Activated CD8-positive, alpha-beta memory T cell treated with anti-CD3 and anti-CD28 coated beads for 24 hours (primary cell): ENCODE measurements at regions not wholly inside any gene's neighbourhood (a gene's known extent, or its start where the extent isn't known, plus 50 kb on each side); places are given as distances from the start of the nearest gene placed in this dataset.
"Not testable (repeated sequence)": the region's sequence is repeated elsewhere in the genome, so short reads cannot be mapped to it uniquely, and the experiment has no call there.

Experiments used
- DNase-seq: peaks from one replicate; pipeline ENCODE4 v3.0.0-alpha.2; 2020

- DNase-seq = no peak
These were observed 994.0 kb upstream of the SEMA6A start for GRCh38 chr5:117568622-117569021.

GRCh38 chr5:117568126-117568525, 993.5 kb upstream of the SEMA6A start:
- DNase-seq = no peak

GRCh38 chr5:117562647-117563046, 988.0 kb upstream of the SEMA6A start:
- no peak for DNase-seq

GRCh38 chr5:117561531-117561930, 986.9 kb upstream of the SEMA6A start:
- DNase-seq = no peak

- no peak for DNase-seq
These were observed 984.6 kb upstream of the SEMA6A start for GRCh38 chr5:117559005-117559844.

GRCh38 chr5:117551236-117551635, 976.6 kb upstream of the SEMA6A start:
- DNase-seq = no peak

- DNase-seq = no peak
These were observed 972.6 kb upstream of the SEMA6A start for GRCh38 chr5:117547192-117547591.

- DNase-seq = no peak
These were observed 965.1 kb upstream of the SEMA6A start for GRCh38 chr5:117539692-117540091.

- DNase-seq = no peak
These were observed 959.2 kb upstream of the SEMA6A start for GRCh38 chr5:117533792-117534191.

GRCh38 chr5:117533051-117533670, 958.5 kb upstream of the SEMA6A start:
- DNase-seq = not testable (repeated sequence)

- DNase-seq = no peak
These were observed 945.4 kb upstream of the SEMA6A start for GRCh38 chr5:117519957-117520500.

- DNase-seq = no peak
These were observed 929.7 kb upstream of the SEMA6A start for GRCh38 chr5:117504305-117504704.

- no peak for DNase-seq
These were observed 923.0 kb upstream of the SEMA6A start for GRCh38 chr5:117497601-117498000.

- DNase-seq = no peak
These were observed 922.2 kb upstream of the SEMA6A start for GRCh38 chr5:117496801-117497200.

- DNase-seq = no peak
These were observed 919.6 kb upstream of the SEMA6A start for GRCh38 chr5:117494188-117494587.

- no peak for DNase-seq
These were observed 914.4 kb upstream of the SEMA6A start for GRCh38 chr5:117488976-117489500.

- no peak for DNase-seq
These were observed 912.9 kb upstream of the SEMA6A start for GRCh38 chr5:117487556-117487955.

- no peak for DNase-seq
These were observed 912.3 kb upstream of the SEMA6A start for GRCh38 chr5:117486879-117487391.

GRCh38 chr5:117486261-117486660, 911.6 kb upstream of the SEMA6A start:
- no peak for DNase-seq

GRCh38 chr5:117475919-117476318, 901.3 kb upstream of the SEMA6A start:
- DNase-seq = no peak

- no peak for DNase-seq
These were observed 898.5 kb upstream of the SEMA6A start for GRCh38 chr5:117473165-117473564.

- no peak for DNase-seq
These were observed 889.4 kb upstream of the SEMA6A start for GRCh38 chr5:117463881-117464570.

GRCh38 chr5:117461966-117462365, 887.3 kb upstream of the SEMA6A start:
- DNase-seq = no peak
